Myocyte (in vitro differentiated cells): ENCODE measurements at regions not wholly inside any gene's neighbourhood (a gene's known extent, or its start where the extent isn't known, plus 50 kb on each side); places are given as distances from the start of the nearest gene placed in this dataset.
"Not testable (repeated sequence)": the region's sequence is repeated elsewhere in the genome, so short reads cannot be mapped to it uniquely, and the experiment has no call there.

ENCODE experiments used
- DNase-seq: peaks from one replicate; pipeline ENCODE4 v3.0.0-alpha.2; 2012; ENCODE audit warnings: low read depth

DNA sequence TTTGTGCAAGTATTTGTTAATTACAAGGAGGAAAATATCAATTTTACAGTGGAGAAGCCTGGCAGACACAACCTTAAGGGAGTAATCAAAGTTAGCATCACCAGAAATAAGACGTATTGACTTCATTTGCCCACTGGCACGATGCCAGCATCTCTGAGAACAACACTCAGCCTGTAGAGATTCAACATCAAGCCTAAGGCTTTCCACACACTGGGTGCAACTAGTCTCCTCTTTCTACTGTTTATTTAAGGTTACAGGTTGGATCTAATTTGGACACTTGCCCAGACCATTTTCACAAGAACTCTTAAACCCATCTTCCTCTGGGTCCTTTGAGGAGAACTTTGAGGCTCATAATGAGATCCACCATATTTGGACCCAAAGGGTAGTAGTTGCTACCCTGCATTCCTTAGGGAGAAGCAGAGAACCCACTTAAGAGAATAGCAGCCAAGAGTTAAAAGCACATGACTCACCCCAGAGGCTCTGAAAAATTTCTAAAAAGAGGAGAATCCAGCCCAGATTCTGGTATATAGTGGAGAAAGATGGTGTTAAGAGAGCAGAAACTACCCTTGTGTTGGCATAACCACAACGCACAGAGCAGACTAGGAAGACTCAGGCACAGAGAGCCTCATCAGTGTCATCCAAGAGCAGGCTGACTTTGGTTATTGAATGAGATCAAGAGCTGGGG lies 97.3 kb downstream of the CCDC71L start:
- DNase-seq = no peak

DNA sequence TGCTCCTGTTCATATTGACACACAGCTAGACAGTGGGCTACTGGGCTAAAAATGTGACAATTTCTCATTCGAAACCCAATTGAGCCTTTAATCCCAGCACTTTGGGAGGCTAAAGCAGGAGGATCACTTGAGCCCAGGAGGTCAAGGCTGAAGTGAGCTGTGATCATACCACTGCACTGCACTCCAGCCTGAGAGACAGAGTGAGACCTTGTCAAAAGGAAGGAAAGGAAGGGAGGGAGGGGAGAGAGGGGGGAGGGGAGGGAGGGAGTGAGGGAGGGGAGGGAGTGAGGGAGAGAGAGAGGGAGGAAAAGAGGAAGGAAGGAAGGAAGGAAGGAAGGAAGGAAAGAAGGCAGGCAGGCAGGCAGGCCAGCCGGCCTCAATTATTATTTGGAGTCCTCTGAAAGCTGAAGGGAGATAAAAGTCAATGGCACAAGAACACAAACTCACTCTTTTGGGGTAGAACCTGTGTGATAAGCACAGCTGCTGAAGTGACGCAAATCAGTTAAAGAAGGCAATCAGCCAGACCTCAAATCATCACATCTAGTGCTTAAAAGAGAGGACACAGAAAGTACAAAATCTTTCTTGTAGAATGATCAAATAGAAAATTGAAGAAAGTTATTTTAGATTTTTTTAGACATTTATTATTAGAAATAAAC lies 98.1 kb downstream of the CCDC71L start:
- DNase-seq = no peak

DNA sequence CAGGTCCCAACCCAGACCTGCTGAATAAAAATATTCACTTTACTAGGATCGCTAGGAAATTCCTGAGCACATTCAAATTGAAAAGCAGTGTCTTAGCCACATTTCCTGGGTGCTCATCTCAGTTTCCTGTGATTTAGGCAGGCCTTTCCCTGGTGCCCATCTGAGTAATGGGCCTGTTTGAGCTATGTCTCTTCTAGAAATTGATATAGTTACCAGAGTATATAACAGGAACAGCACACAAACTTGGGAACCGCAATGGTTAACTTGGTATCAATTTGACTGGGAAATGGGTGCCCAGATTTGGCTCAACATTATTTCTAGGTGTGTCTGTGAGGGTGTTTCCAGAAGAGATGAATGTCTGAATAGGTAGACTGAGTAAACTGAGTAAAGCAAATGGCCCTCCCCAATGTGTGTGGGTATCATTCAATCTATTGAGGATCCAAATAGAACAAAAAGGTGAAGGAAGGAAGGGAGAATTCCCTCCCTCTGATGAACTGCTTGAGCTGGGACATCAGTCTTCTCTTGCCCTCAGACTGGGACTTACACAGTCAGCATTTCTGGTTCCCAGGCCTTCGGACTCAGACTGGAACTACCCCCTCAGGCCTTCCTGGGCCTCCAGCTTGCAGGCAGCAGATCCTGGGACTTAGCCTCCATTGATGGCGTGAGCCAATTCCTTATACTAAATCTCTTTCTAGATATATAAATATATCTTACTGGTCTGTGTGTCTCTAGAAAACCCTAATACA lies 99.1 kb downstream of the CCDC71L start:
- DNase-seq = no peak

- DNase-seq = no peak
Observed at GRCh38 chr7:106561151-106561550, 99.8 kb downstream of the CCDC71L start.

- DNase-seq = no peak
Observed at GRCh38 chr7:106560482-106560881, 100.5 kb downstream of the CCDC71L start.

- not testable (repeated sequence) for DNase-seq
Observed at GRCh38 chr7:106556244-106556643, 104.7 kb downstream of the CCDC71L start.

DNA sequence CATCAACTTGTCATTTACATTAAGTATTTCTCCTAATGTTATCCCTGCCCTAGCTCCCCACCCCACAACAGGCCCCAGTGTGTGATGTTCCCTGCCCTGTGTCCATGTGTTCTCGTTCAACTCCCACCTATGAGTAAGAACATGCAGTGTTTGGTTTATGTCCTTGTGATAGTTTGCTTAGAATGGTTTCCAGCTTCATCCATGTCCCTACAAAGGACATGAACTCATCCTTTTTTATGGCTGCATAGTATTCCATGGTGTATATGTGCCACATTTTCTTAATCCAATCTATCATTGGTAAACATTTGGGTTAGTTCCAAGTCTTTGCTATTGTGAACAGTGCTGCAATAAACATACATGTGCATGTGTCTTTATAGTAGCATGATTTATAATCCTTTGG lies 106.3 kb downstream of the CCDC71L start:
- not testable (repeated sequence) for DNase-seq

DNA sequence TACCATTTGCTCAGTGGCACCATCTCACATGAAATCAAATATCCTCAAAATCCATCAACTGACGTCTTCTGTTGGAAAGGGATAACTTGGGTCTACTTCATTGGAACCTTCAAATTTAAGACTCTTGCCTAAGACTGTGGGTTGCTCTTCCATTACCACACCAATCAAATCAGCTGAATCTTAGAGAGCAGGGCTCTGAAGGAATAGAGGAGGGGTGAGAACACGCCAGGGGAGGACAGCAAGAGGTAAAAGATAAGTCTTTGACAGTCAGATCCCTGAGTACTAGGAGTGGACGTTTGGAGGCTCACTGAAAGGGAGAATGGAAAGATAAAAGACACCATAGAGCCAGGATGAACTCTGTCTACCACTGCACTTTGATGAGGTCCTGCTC lies 107.5 kb downstream of the CCDC71L start:
- DNase-seq = no peak

- no peak for DNase-seq
Observed at GRCh38 chr7:106552645-106553445, 108.1 kb downstream of the CCDC71L start.

- no peak for DNase-seq
Observed at GRCh38 chr7:106551936-106552335, 109.0 kb downstream of the CCDC71L start.

GRCh38 chr7:106548491-106548890 lies 112.5 kb downstream of the CCDC71L start:
- no peak for DNase-seq

GRCh38 chr7:106545275-106545674 lies 115.7 kb downstream of the CCDC71L start:
- DNase-seq = no peak

DNA sequence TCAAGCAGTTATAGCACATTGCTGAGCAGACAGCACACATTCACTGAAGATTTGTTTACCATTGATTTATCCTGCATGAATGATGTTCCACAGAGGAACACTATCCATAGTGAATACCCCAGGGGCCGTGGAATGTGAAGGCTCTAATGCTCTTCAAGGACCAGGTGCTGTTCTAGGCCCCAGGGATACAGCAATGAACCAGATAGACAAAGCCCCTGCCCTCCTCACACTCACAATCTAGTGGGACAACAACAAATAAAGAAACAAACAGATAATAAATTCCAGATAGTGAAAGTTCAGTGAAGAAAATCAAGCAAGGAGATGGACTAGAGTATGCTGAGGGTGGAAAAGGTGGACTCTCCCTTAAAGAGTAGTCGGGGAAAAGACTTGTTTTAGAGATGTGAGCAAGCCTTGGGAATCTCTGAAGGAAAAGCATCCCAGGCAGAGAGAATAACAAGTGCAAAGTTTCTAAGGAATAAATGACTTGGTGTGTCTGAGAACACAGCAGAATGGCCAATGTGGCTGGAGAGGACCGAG lies 117.7 kb downstream of the CCDC71L start:
- DNase-seq = no peak

- DNase-seq = peak; percentile 84
Observed at GRCh38 chr7:106542550-106543220, 118.3 kb downstream of the CCDC71L start.

DNA sequence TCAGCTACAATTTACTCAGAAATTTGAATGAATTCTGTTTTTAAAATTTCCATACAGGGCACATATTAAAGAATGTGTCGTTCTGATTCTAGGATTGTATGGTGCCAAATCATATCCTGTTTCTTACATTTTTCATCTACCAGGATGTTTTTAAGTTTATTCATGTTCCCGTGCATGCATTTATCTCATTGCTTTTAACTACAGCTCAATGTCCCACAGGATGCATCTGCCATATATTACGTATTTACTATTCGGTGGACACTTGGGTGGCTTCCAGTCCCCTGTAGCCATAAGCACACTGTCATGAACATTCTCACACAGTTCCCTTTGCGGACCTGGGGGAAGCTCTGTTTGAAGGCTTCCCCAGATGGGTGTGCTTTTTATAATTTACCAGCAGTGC lies 122.3 kb downstream of the CCDC71L start:
- no peak for DNase-seq

- no peak for DNase-seq
Observed at GRCh38 chr7:106537119-106537518, 123.8 kb downstream of the CCDC71L start.

DNA sequence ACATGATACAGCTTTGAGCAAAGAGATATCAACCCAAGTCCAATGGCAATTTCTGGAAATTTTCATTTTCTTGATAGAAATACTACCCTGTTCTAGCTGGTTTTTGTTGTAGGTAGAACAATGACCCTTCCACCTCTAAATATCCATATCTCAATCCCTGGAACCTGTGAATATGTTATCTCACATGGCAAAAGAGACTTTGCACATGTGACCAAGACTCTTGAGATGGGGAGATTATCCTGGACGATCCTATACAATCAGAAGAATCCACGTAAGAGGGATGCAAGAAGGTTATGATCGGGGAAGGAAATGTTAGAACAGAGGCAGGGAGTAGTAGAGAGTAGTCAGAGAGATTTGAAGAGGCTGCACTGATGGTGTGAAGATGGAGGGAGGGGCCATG lies 124.9 kb downstream of the CCDC71L start:
- no peak for DNase-seq

GRCh38 chr7:106535234-106535932 lies 125.6 kb downstream of the CCDC71L start:
- DNase-seq = no peak

- no peak for DNase-seq
Observed at GRCh38 chr7:106534271-106534846, 126.6 kb downstream of the CCDC71L start.

DNA sequence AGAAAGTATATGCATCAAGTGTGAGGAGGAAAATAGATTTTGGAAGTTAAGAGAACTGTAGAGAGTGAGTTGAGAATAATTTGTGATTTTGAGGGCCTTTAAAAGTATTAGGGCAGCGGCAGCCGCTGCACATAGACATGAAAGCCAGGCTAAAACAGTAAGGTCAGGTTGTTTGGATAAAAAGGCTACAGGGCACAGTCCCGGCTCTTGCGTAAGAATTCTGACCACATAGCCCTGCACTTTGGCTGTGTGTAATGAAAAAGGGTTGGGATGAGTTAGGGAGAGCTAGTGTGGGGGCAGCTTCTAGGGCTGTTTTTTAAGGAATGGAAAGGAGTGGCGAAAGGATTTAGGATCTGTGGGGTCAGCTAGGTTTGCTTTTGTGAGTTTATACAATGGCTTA lies 130.8 kb downstream of the CCDC71L start:
- DNase-seq = not testable (repeated sequence)
